Hepatocyte (in vitro differentiated cells): ENCODE measurements at regions not wholly inside any gene's neighbourhood (a gene's known extent, or its start where the extent isn't known, plus 50 kb on each side); places are given as distances from the start of the nearest gene placed in this dataset.

ENCODE experiments used
- CTCF ChIP-seq: fragments of 200-600 bp; sonication (generic); IDR thresholded peaks from 2 replicates; pipeline ENCODE4 v1.5.1; 2016; ENCODE audit warnings: antibody characterized with exemption, mild to moderate bottlenecking; ENCODE audit not compliant: poor library complexity
- EZH2 ChIP-seq: fragments of 200-600 bp; sonication (generic); IDR thresholded peaks from 2 replicates; pipeline ENCODE4 v1.6.1; 2016; ENCODE audit warnings: antibody characterized with exemption, mild to moderate bottlenecking, borderline replicate concordance
- EZH2phosphoT487 ChIP-seq: fragments of 200-600 bp; sonication (generic); IDR thresholded peaks from one replicate; pipeline ENCODE4 v1.6.1; 2018; ENCODE audit warnings: antibody characterized with exemption, mild to moderate bottlenecking, low read depth, moderate library complexity; ENCODE audit not compliant: unreplicated experiment, severe bottlenecking

- TF ChIP-seq CTCF = no peak
- TF ChIP-seq EZH2 = no peak
- TF ChIP-seq EZH2phosphoT487 = no peak
These were observed 126.5 kb downstream of the ARSF start for GRCh38 chrX:3167771-3168170.
